Thyroid gland (tissue), 4 donors: ENCODE measurements at regions not wholly inside any gene's neighbourhood (a gene's known extent, or its start where the extent isn't known, plus 50 kb on each side); places are given as distances from the start of the nearest gene placed in this dataset.

ENCODE experiments used
- DNase-seq, 2 donors: peaks; one replicate each; pipeline ENCODE4 v3.0.0-alpha.2; 2019
- H3K27ac ChIP-seq, 3 donors: fragments of 200-600 bp; sonication (generic); 1 replicate in 2 of 3; 2 replicates in 1 of 3; pipeline ENCODE4 v1.5.1; 2016 to 2019; ENCODE audit warnings: mild to moderate bottlenecking in 1 of 3, moderate library complexity in 1 of 3
- H3K27me3 ChIP-seq: fragments of 200-600 bp; sonication (generic); one replicate; pipeline ENCODE4 v1.5.1; 2019
- H3K36me3 ChIP-seq, 2 donors: fragments of 200-600 bp; sonication (generic); one replicate each; pipeline ENCODE4 v1.5.1; 2016 to 2019
- H3K4me1 ChIP-seq, 2 donors: fragments of 200-600 bp; sonication (generic); one replicate each; pipeline ENCODE4 v1.5.1; 2017 to 2019
- H3K4me3 ChIP-seq, 3 donors: fragments of 200-600 bp; sonication (generic); replicated peaks in 1 of 3; 1 replicate in 2 of 3; 2 replicates in 1 of 3; pipeline ENCODE4 v1.5.1; 2016; ENCODE audit warnings: mild to moderate bottlenecking in 1 of 3
- H3K9me3 ChIP-seq: fragments of 200-600 bp; sonication (generic); one replicate; pipeline ENCODE4 v1.5.1; 2017
- CTCF ChIP-seq, 6 experiments: fragments of 200-600 bp in 3 of 6; fragments of 450-650 bp in 3 of 6; sonication (generic) in 3 of 6; IDR thresholded peaks; one replicate each; pipeline ENCODE4 v1.5.1; 2016 to 2019; ENCODE audit warnings: antibody characterized with exemption in 6 of 6, mild to moderate bottlenecking in 2 of 6, inconsistent platforms in 1 of 6, moderate library complexity in 1 of 6
- POLR2A ChIP-seq, 2 donors: fragments of 450-650 bp; IDR thresholded peaks; one replicate each; pipeline ENCODE4 v1.6.1; 2017; ENCODE audit warnings: antibody characterized with exemption in 2 of 2, mild to moderate bottlenecking in 2 of 2, moderate library complexity in 1 of 2
- WGBS, 2 donors: methylation state at CpG; one replicate each; pipeline ENCODE4 v1.1.5; 2017; 5-methylcytosine and 5-hydroxymethylcytosine counted together
- intact Hi-C: fragments of 100-400 bp; cut with DNase I; formaldehyde crosslinking; loops from one replicate; pipeline ENCODE4 v1.15.1; 2023

- no peak for DNase-seq
- no peaks in the 10 kb centered on the region for H3K27me3 ChIP-seq
- no peak overlapping the region for H3K27ac ChIP-seq
- H3K36me3 ChIP-seq, result no peaks in the 10 kb centered on the region
- intact Hi-C loops, result no loop called here
- no peaks in the 10 kb centered on the region for H3K4me1 ChIP-seq
- no peaks in the 10 kb centered on the region for H3K9me3 ChIP-seq
- no peak for TF ChIP-seq POLR2A (IDR thresholded peaks at IDR 0.05)
- H3K4me3 ChIP-seq, result no peak overlapping the region
Measured at GRCh38 chr1:106986603-106987002, 69.9 kb upstream of the PRMT6 start.

GRCh38 chr1:106995970-106996369, 60.5 kb upstream of the PRMT6 start:
- no peaks in the 10 kb centered on the region for H3K27me3 ChIP-seq
- no peak for DNase-seq
- H3K9me3 ChIP-seq, result no peaks in the 10 kb centered on the region
- intact Hi-C loops, result no loop called here
- H3K27ac ChIP-seq, result no peak overlapping the region
- H3K4me1 ChIP-seq, result no peaks in the 10 kb centered on the region
- TF ChIP-seq CTCF (IDR thresholded peaks at IDR 0.05), result no peak
- no peak for TF ChIP-seq POLR2A (IDR thresholded peaks at IDR 0.05)
- no peak overlapping the region for H3K4me3 ChIP-seq
- no peaks in the 10 kb centered on the region for H3K36me3 ChIP-seq

GRCh38 chr1:106998431-106999002, 58.0 kb upstream of the PRMT6 start:
- no peak for DNase-seq
- intact Hi-C loops, result no loop called here
- Histone ChIP-seq H3K4me1 (no peaks in the 10 kb centered on the region), H3K9me3 (no peaks in the 10 kb centered on the region), H3K36me3 (no peaks in the 10 kb centered on the region), H3K27me3 (no peaks in the 10 kb centered on the region), H3K4me3 (no peak overlapping the region), H3K27ac (no peak overlapping the region)
- WGBS, 2 donors, result 78 to 87% methylated on average over 3 of the region's 3 CpGs
- TF ChIP-seq POLR2A (IDR thresholded peaks at IDR 0.05) (no peak), CTCF (IDR thresholded peaks at IDR 0.05) (no peak)

- TF ChIP-seq CTCF (IDR thresholded peaks at IDR 0.05), result no peak
- TF ChIP-seq POLR2A (IDR thresholded peaks at IDR 0.05), result no peak
- Histone ChIP-seq H3K27me3 (no peaks in the 10 kb centered on the region), H3K36me3 (no peaks in the 10 kb centered on the region), H3K27ac (no peak overlapping the region), H3K9me3 (no peaks in the 10 kb centered on the region), H3K4me1 (no peaks in the 10 kb centered on the region), H3K4me3 (no peak overlapping the region)
- DNase-seq, result no peak
- intact Hi-C loops, result no loop called here
- 65 to 66% methylated on average over 2 of the region's 2 CpGs for WGBS, 2 donors
Measured at GRCh38 chr1:107000902-107001301, 55.6 kb upstream of the PRMT6 start.

- TF ChIP-seq CTCF (IDR thresholded peaks at IDR 0.05), result no peak
- no peak for TF ChIP-seq POLR2A (IDR thresholded peaks at IDR 0.05)
- Histone ChIP-seq H3K4me1 (no peaks in the 10 kb centered on the region), H3K9me3 (no peaks in the 10 kb centered on the region), H3K36me3 (no peaks in the 10 kb centered on the region), H3K4me3 (no peak overlapping the region), H3K27me3 (no peaks in the 10 kb centered on the region), H3K27ac (no peak overlapping the region)
- no peak for DNase-seq
- intact Hi-C loops, result no loop called here
Measured at GRCh38 chr1:107003972-107004371, 52.5 kb upstream of the PRMT6 start.

GRCh38 chr1:107004421-107004820, 52.1 kb upstream of the PRMT6 start:
- Histone ChIP-seq H3K9me3 (no peaks in the 10 kb centered on the region), H3K4me3 (no peak overlapping the region), H3K36me3 (no peaks in the 10 kb centered on the region), H3K27ac (no peak overlapping the region), H3K4me1 (no peaks in the 10 kb centered on the region), H3K27me3 (no peaks in the 10 kb centered on the region)
- TF ChIP-seq POLR2A (IDR thresholded peaks at IDR 0.05), result no peak
- no peak for TF ChIP-seq CTCF (IDR thresholded peaks at IDR 0.05)
- intact Hi-C loops, result no loop called here
- no peak for DNase-seq
